Mesendoderm (in vitro differentiated cells): ENCODE measurements at regions not wholly inside any gene's neighbourhood (a gene's known extent, or its start where the extent isn't known, plus 50 kb on each side); places are given as distances from the start of the nearest gene placed in this dataset.

Experiments used
- DNase-seq: peaks from one replicate; pipeline ENCODE4 v3.0.0; 2013
- H2AK5ac ChIP-seq: 2 replicates; pipeline ENCODE4 v1.6.1; 2013; ENCODE audit warnings: low read length, inconsistent platforms
- H2BK120ac ChIP-seq: 2 replicates; pipeline ENCODE4 v1.6.1; 2013; ENCODE audit warnings: low read depth, mild to moderate bottlenecking, low read length, moderate library complexity, mixed read lengths
- H2BK15ac ChIP-seq: replicated peaks from 2 replicates; pipeline ENCODE4 v1.6.1; 2013; ENCODE audit warnings: low read depth, mild to moderate bottlenecking, moderate library complexity
- H2BK5ac ChIP-seq: 2 replicates; pipeline ENCODE4 v1.6.1; 2013; ENCODE audit warnings: low read length, inconsistent platforms
- H3K18ac ChIP-seq: 2 replicates; pipeline ENCODE4 v1.6.1; 2013; ENCODE audit warnings: mild to moderate bottlenecking, low read length, mixed read lengths
- H3K23ac ChIP-seq: one replicate; pipeline ENCODE4 v1.6.1; 2013; ENCODE audit warnings: low read length
- H3K27ac ChIP-seq: 2 replicates; pipeline ENCODE4 v1.5.1; 2013; ENCODE audit warnings: low read depth, mild to moderate bottlenecking, inconsistent platforms, low read length, moderate library complexity
- H3K27me3 ChIP-seq: 2 replicates; pipeline ENCODE4 v1.6.1; 2013; ENCODE audit warnings: low read length, control low read depth, mild to moderate bottlenecking, inconsistent platforms; ENCODE audit not compliant: insufficient read depth, poor library complexity
- H3K36me3 ChIP-seq: 2 replicates; pipeline ENCODE4 v1.6.1; 2013; ENCODE audit warnings: low read length, inconsistent platforms; ENCODE audit not compliant: control insufficient read depth, insufficient read depth
- H3K4ac ChIP-seq: one replicate; pipeline ENCODE4 v1.6.1; 2013; ENCODE audit warnings: low read depth, mild to moderate bottlenecking, low read length, moderate library complexity
- H3K4me1 ChIP-seq: 2 replicates; pipeline ENCODE4 v1.6.1; 2013; ENCODE audit warnings: low read depth, low read length, inconsistent platforms; ENCODE audit not compliant: control insufficient read depth
- H3K4me2 ChIP-seq: 2 replicates; pipeline ENCODE4 v1.6.1; 2013; ENCODE audit warnings: low read length
- H3K4me3 ChIP-seq: 2 replicates; pipeline ENCODE4 v1.5.1; 2013; ENCODE audit warnings: mild to moderate bottlenecking, low read length
- H3K56ac ChIP-seq: one replicate; pipeline ENCODE4 v1.6.1; 2013; ENCODE audit warnings: low read length
- H3K79me1 ChIP-seq: 2 replicates; pipeline ENCODE4 v1.6.1; 2013; ENCODE audit warnings: low read length, inconsistent platforms
- H3K79me2 ChIP-seq: 2 replicates; pipeline ENCODE4 v1.6.1; 2013; ENCODE audit warnings: mild to moderate bottlenecking, low read length; ENCODE audit not compliant: control insufficient read depth, insufficient read depth
- H3K9ac ChIP-seq: 2 replicates; pipeline ENCODE4 v1.6.1; 2013; ENCODE audit warnings: low read length, inconsistent platforms
- H4K5ac ChIP-seq: one replicate; pipeline ENCODE4 v1.6.1; 2013; ENCODE audit warnings: low read length
- H4K8ac ChIP-seq: one replicate; pipeline ENCODE4 v1.6.1; 2013; ENCODE audit warnings: low read depth, mild to moderate bottlenecking, control low read depth, low read length, moderate library complexity
- WGBS: extraction: QIAGEN DNeasy Blood & Tissue Kit; methylation state at CpG from one replicate; pipeline ENCODE4 v1.1.7; 2013; ENCODE audit warnings: low lambda C conversion rate, missing lambda C conversion rate; ENCODE audit not compliant: insufficient coverage; ENCODE audit errors: extremely low coverage; 5-methylcytosine and 5-hydroxymethylcytosine counted together

GRCh38 chr20:50325651-50326050 is 135.0 kb downstream of the CEBPB start:
- WGBS, result no CpG with 5 or more reads among the region's 3 CpGs
- Histone ChIP-seq H3K4ac (no peak overlapping the region), H3K4me3 (no peak overlapping the region), H4K8ac (no peak overlapping the region), H3K79me1 (no peaks in the 10 kb centered on the region), H3K4me2 (no peak overlapping the region), H3K4me1 (peaks cover 1% of the 10 kb centered on the region), H3K79me2 (no peaks in the 10 kb centered on the region), H3K18ac (no peak overlapping the region), H3K27me3 (no peaks in the 10 kb centered on the region), H3K36me3 (no peaks in the 10 kb centered on the region), H2BK120ac (no peak overlapping the region), H2BK5ac (no peak overlapping the region), H2BK15ac (no peak overlapping the region), H4K5ac (no peak overlapping the region), H3K27ac (no peak overlapping the region), H3K23ac (no peak overlapping the region), H3K56ac (no peak overlapping the region), H2AK5ac (no peak overlapping the region), H3K9ac (no peak overlapping the region)
- no peak for DNase-seq

DNA sequence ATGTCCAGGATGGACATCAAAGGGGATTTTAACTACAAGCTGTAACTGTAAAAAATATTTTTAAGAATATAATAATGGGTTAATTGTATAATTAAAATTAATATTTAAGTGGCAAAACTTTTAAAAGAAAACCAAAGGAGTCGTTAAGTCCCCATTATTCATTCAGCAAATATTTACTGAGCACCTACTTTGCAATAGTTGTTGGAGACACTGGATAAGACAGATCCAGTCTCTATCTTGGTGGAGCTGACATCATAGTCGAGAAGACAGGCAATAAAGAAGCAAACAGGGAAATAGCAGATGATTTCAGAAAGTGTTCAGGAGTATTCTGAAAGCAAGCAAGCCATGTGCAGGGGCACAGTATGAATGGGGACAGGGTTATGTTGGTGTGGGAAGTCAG is 137.0 kb downstream of the CEBPB start:
- Histone ChIP-seq H3K4ac (no peak overlapping the region), H4K5ac (no peak overlapping the region), H2BK5ac (no peak overlapping the region), H3K27ac (no peak overlapping the region), H3K36me3 (no peaks in the 10 kb centered on the region), H4K8ac (no peak overlapping the region), H3K79me1 (no peaks in the 10 kb centered on the region), H3K4me3 (no peak overlapping the region), H3K23ac (no peak overlapping the region), H2AK5ac (no peak overlapping the region), H3K18ac (no peak overlapping the region), H3K27me3 (no peaks in the 10 kb centered on the region), H2BK15ac (no peak overlapping the region), H3K4me1 (no peaks in the 10 kb centered on the region), H2BK120ac (no peak overlapping the region), H3K9ac (no peak overlapping the region), H3K4me2 (no peak overlapping the region), H3K79me2 (no peaks in the 10 kb centered on the region), H3K56ac (no peak overlapping the region)
- WGBS, result 100% methylated on average over 1 of the region's 2 CpGs
- DNase-seq, result no peak

DNA sequence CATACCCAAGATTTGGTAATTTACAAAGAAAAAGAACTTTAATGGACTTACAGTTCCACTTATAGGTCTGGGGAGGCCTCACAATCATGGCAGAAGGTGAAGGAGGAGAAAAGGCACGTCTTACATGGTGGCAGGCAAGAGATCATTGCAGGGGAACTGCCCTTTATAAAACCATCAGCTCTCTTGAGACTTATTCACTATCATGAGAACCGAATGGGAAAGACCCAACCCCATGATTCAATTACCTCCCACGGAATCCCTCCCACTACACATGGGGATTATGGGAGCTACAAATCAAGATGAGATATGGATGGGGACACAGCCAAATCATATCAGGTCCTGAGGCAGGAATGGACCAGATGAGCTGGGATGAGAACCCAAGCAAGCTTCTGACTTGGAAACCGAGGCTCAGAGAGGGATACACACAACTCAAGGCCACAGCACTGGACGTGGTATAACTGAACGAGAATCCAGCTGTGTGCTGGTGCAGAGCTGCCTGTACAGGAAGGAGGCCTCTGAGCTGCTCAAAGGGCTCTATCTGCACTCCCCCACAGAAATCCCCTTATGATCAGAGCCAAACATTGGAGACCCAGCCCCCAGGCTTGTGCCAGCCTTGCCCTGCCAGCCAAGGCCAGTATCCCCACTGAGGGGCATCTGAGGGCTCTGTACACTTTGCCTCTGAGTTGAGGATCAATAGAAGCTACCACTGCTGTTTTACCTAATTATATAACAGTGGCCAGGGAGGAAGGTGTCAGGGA is 137.8 kb downstream of the CEBPB start:
- Histone ChIP-seq H2BK5ac (no peak overlapping the region), H3K23ac (no peak overlapping the region), H3K4me2 (no peak overlapping the region), H3K4me1 (no peaks in the 10 kb centered on the region), H3K4ac (no peak overlapping the region), H3K56ac (no peak overlapping the region), H3K4me3 (no peak overlapping the region), H3K27ac (no peak overlapping the region), H3K79me1 (no peaks in the 10 kb centered on the region), H3K36me3 (no peaks in the 10 kb centered on the region), H4K8ac (no peak overlapping the region), H3K79me2 (no peaks in the 10 kb centered on the region), H2BK120ac (no peak overlapping the region), H2AK5ac (no peak overlapping the region), H3K27me3 (no peaks in the 10 kb centered on the region), H2BK15ac (no peak overlapping the region), H3K18ac (no peak overlapping the region), H3K9ac (no peak overlapping the region), H4K5ac (no peak overlapping the region)
- WGBS, result no CpG with 5 or more reads among the region's 6 CpGs
- DNase-seq, result no peak

GRCh38 chr20:50328996-50329898 is 138.6 kb downstream of the CEBPB start:
- Histone ChIP-seq H4K8ac (no peak overlapping the region), H2AK5ac (no peak overlapping the region), H2BK120ac (no peak overlapping the region), H3K56ac (no peak overlapping the region), H3K4me3 (no peak overlapping the region), H3K4me1 (no peaks in the 10 kb centered on the region), H3K27ac (no peak overlapping the region), H3K79me2 (no peaks in the 10 kb centered on the region), H3K79me1 (no peaks in the 10 kb centered on the region), H2BK15ac (no peak overlapping the region), H3K18ac (no peak overlapping the region), H3K9ac (no peak overlapping the region), H3K4ac (no peak overlapping the region), H3K36me3 (no peaks in the 10 kb centered on the region), H2BK5ac (no peak overlapping the region), H3K4me2 (no peak overlapping the region), H4K5ac (no peak overlapping the region), H3K23ac (no peak overlapping the region), H3K27me3 (no peaks in the 10 kb centered on the region)
- WGBS, result no CpG with 5 or more reads among the region's 4 CpGs
- DNase-seq, result no peak

DNA sequence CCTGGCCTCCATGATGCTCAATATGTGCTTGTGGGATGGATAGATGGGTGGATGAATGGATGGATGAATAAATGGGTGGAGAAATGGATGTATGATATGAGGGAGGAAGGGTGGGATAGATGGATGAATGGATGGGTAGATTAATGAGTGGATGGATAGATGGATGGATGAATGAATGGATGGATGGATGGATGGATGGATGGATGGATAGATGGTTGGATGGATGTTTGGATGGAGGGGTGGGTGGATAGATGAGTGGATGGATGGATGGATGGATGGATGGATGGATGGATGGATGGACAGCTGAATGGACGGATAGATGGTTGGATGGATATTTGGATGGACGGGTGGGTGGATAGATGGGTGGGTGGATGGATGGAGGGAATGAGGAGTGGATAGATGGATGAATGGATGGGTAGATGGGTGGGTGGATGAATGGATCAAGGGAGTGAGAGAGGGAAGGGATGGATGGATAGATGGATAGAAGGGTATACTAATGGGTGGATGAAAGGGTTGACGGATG is 139.4 kb downstream of the CEBPB start:
- Histone ChIP-seq H3K79me1 (no peaks in the 10 kb centered on the region), H3K4me3 (no peak overlapping the region), H3K56ac (no peak overlapping the region), H3K4me1 (no peaks in the 10 kb centered on the region), H3K23ac (no peak overlapping the region), H3K27me3 (no peaks in the 10 kb centered on the region), H3K4ac (no peak overlapping the region), H3K4me2 (no peak overlapping the region), H4K8ac (no peak overlapping the region), H3K9ac (no peak overlapping the region), H3K18ac (no peak overlapping the region), H3K79me2 (no peaks in the 10 kb centered on the region), H4K5ac (no peak overlapping the region), H3K36me3 (no peaks in the 10 kb centered on the region), H2BK5ac (no peak overlapping the region), H2AK5ac (no peak overlapping the region), H3K27ac (no peak overlapping the region), H2BK120ac (no peak overlapping the region), H2BK15ac (no peak overlapping the region)
- no peak for DNase-seq
- WGBS, result 100% methylated on average over 3 of the region's 3 CpGs
